ENCODE measurements at regions not wholly inside any gene's neighbourhood (a gene's known extent, or its start where the extent isn't known, plus 50 kb on each side); places are given as distances from the start of the nearest gene placed in this dataset.

DNA sequence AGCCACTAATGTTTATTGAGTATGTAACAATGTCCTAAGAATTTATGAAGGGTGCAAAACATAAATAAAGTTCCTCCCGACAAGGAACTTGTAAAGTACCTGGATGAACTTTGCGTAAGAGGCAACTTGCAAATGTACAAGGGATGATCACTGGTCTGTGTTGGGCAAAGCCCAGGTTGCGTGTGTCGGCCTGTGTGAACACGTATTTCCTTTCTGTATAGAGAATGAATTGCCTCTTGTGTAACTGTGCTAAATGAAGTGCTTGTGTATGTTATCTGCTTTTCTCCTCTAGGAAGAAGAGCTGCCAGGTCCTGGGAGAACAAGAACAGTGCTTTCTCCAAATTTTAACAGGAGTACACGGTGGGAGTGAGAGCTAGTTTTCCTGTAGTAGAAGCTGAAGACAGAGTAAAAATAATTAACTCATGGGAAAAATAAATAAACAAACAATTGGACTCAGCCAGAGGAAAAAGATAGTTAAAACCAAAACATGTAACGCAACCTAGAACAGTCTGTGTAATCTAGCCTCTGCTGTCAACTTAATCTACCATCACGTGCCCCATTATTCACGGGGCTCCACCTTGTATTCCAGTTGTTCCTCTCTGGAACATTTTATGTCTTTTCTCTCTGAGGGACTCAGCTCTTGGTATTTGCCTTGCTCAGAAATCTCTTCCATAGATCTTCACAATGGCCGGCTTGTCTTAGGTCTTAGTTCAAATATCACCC lies 83.7 kb upstream of the RASGRP1 start:
- no peak for DNase-seq

GRCh38 chr15:38650384-38650783 lies 85.8 kb upstream of the RASGRP1 start:
- no peak for DNase-seq

DNA sequence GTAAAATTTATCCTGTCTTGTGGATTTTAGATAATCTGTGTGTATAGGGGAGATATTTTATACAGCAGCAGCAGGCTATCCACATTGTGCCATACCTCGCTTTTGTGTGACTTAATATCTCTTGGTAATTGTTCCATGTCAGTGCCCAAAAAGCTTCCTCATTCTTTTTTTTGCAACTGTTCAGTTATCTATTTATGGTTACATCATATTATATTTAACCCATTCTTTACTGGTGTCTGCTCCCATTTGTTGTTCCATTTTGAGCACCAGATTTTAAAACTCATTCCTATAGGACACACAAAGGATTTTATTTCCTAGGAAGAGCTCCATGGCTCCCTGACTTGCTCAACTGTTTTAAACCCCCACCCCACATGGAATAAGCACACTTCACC lies 86.3 kb upstream of the RASGRP1 start:
- no peak for DNase-seq

DNA sequence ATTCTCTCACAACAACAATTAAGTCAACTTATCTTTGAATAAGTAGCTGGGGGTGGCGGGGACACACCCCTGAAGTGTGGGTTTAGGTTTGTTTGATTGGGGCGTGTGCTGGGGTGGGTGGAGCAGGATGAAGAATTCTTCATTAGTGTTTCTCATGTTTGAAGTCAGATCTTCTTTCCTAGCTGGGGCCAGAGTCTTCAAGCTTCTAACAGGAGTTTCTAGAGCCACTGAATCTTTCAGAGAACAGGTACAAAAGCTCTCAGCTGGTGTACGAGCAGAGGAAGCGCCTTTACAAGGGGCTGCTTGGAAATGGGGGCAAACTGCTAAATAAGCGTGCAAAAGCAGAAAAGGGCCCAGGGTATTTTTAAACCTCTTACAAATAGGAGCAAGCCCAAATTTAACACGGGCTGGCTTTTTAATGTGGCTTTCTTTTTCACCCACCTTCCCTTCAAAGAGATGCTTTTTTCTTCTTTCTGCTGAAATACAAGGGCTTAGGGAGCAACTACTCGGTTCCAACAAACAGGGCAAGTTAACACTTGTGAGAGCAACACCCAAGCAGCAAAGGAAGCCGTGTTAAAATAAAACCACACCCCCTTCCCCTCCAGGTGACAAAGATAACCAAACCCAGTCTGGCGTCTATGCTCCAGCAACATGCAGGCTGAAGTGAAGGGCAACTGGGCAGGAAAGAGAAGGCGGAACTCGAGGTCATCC lies 86.9 kb upstream of the RASGRP1 start:
- peak in 4 of 5 donors; percentile 24 to 84 (median 41) for DNase-seq

- DNase-seq: no peak
Observed at GRCh38 chr15:38652183-38652794, 87.7 kb upstream of the RASGRP1 start.

DNA sequence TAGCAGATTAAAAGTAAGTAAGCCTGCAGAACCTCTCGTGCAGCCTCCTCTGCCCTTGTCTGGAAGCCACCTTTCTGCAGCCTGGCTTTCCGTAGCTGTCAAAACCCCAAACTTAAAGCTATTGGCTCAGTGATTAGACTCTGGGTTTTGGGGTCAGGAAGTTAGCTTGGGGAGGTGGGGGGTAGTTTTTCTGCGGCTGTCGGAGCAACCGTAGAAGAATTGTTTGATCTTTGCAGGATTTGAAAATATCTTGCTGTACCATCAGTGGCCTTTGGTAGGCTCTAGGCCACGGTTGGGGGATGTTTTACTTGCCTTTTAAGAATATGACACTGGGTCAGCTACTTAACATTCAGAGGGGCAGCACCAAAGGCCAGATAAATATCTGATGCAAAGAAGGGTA lies 88.4 kb upstream of the RASGRP1 start:
- peak; percentile 45 to 94 (median 65) for DNase-seq

GRCh38 chr15:38658431-38658830 lies 93.8 kb upstream of the RASGRP1 start:
- peak in 1 of 5 donors; percentile 73 for DNase-seq

GRCh38 chr15:38660738-38661137 lies 96.1 kb upstream of the RASGRP1 start:
- DNase-seq: peak in 1 of 5 donors; percentile 57

DNA sequence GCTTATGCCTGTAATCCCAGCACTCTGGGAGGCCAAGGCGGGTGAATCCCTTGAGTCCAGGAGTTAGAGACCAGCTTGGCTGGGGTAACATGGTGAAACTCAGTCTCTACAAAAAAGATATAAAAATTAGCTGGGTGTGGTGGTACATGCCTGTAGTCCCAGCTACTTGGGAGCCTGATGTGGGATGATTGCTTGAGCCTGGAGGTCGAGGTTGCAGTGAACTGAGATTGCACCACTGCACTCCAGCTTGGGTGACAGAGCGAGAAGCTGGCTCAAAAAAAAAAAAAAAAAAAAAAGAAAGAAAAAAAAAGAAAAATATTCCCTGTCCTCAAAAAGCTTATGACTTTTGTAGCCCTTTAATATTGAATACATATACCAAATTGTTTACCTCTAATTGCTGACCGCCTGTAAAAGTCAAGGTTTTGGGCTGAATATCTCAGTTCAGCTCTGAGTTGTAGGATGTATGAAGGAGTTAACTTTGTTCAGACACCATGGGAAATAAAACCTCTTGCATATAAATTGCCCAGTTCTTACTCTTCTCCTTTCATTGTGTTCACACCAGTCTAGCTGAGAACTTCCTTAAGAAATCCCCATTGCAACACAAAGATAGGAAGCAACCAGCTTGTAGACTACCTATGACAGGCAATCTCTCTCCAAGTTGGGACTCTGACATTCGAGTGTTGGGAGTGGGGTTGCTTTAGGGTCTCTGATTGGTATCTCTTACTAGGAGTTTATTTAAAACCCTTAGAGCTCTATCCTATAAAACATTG lies 97.6 kb upstream of the RASGRP1 start:
- no peak for DNase-seq

DNA sequence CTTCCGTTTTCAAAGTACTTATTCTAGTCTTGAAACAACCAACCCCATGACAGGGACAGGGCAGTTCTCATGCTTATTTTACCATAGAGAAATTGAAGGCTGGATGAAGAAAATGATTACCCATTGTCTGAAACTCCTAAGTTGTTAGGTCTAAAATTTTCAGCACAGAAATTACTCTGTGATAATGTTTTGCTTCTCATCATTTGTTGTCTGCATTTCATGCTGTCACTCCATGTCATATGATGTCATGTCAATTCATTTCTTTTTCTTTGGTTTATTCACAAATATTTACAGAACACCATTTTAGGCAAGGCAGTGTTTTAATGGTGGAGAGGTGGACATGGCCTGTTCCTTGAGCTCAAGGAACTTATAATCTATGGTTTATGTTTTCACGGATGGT lies 98.2 kb upstream of the RASGRP1 start:
- no peak for DNase-seq

DNA sequence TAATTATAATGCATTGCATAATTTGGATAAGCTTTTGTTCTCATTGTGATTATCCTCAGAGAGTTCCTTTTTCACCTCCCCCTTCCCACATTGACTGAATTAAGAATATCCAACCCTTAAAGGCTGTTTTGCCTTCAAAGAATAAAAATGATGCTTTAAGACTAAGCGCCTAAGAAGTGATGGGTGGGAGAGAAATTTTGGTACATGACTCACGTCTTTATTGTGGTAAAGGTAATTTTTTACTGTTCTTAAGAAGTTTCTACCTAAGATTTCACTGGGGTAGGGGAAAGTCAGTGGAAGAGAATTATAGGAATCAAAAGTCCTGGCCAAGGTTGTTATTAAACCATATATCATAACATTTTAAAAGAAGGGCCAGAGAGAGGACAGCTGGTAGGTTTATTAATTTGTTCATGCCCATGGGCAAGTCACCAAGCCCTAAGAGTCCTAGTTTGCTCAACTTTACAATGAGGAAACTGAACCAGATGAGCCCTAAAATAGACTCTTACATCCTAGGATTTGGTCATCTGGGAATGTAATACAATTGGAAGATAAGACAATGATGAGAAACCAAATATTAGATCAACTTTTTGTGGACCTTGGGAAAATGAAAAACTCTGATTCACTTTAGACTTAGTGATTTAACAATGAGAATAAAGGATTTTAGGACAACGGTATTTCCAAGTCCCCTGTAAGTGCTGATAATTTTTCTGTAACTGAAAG lies 101.1 kb upstream of the RASGRP1 start:
- no peak for DNase-seq

- peak in 1 of 5 donors; percentile 57 for DNase-seq
Observed at GRCh38 chr15:38666865-38667510, 102.4 kb upstream of the RASGRP1 start.

- DNase-seq: no peak
Observed at GRCh38 chr15:38667890-38668850, 103.6 kb upstream of the RASGRP1 start.

- DNase-seq: no peak
Observed at GRCh38 chr15:38668898-38669391, 104.3 kb upstream of the RASGRP1 start.

DNA sequence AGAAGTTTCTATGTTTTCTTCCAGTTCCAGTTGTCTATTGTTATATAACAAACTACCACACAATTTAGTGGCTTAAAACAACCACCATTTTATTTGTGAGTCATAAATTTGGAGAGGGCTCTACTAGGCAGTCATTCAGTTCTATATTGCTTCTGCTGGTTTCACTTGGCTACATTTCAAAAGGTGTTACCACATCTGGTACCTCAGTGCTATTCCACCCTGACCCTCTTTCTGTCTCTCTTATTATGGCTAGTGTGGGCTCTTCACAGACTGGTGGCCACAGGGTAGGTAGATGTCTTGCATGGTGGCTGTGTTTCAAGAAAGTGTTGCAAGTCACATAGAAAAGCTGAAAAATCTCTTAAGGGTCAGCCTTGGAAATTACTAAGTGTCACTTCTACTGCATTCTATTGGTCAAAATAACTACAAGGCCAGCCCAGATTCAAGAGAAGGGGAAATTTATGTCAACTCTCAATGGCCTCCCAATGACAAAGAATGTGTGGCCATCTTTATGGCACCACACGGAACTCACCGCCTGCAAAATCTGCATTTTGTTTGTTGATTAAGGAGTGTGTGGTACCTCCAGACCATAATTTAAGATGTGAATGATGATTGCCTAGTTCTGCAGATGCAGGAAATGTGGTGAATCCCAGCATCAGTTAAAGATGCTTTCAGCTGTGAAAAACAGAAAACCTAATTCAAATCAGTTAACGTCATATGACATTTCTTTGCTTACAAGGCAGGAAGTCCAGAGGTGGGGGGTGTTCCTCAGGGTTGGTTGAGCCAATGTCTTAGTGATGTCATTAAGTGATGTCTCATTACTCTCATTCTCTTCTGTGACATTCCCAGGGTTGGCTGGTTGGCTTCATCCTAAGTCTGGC lies 105.8 kb upstream of the RASGRP1 start:
- DNase-seq: peak; percentile 38 to 93 (median 62)

- no peak for DNase-seq
Observed at GRCh38 chr15:38671006-38671387, 106.4 kb upstream of the RASGRP1 start.

DNA sequence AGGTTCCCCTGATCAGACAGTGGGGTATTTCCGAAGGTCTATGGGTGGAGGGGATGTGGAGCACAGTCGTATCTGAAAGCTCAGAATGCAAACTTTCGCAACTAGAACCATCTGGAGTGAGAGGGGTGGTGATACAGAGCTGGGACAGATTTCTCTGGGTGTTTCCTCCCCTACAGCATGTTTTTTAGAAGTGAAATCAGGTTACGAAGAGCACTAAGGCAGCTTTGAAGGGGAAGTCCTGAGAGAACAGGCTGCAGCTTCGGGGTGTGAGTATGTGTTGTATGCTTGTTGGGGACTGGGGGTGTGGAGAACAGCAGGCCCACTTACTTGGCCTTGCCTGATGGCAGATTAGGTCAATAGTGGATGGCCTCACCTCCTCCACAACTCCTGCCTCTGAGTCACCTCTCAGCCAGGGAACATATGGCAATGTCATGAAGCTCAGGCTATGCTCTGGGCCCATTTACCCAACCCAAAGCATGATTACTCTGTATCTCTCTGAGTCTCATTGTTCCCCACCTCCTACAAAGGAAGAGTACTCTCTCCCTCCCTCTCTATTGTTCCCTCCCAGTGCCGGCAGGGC lies 107.2 kb upstream of the RASGRP1 start:
- DNase-seq: peak in 4 of 5 donors; percentile 27 to 82 (median 32)

DNA sequence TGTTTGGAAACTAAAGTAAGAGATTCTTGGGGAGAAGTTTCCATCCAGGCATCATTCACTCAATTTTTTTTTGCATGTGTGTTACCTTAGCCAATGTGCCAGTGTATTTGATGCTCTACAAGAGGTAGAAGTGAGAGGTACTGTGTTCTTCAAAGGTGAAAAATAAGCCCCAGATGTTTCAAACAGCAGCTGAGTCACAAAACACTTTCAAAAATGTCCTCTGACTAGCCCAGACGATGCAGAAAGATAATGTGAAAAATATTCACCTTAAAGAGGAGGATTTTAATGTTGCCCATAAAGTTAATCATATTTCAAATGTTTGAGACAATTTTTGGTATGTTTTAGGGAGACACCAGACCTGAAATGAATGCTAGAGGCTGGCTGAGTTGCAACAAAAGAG lies 107.7 kb upstream of the RASGRP1 start:
- DNase-seq: no peak

Measured in T-helper 1 cell (primary cell).